ENCODE measurements at regions not wholly inside any gene's neighbourhood (a gene's known extent, or its start where the extent isn't known, plus 50 kb on each side); places are given as distances from the start of the nearest gene placed in this dataset.
"Not testable (repeated sequence)": the region's sequence is repeated elsewhere in the genome, so short reads cannot be mapped to it uniquely, and the experiment has no call there.

DNA sequence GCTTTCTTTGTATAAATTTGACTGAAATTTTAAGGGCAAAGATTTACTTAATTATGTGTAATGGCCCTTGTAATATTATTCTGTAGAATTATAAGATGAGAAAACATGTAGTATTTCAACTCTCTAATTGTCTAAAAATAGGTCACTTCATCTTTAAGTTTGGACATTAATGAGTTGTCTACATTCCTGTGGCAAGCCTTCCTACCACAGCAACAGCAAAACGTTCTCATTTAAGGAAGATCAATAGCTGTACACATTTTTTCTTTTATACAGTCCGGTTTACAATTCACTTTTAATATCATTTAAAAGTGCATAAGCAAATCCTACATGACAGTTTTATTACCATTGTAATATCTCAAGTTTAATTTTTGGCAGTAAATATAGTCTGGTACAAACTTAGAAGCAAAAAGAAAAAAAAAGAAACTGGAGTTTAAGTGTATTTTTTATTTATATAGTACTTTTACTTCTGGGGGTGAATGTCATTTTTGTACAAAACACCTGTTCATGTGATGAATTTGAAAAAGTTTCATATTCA, 501.8 kb downstream of the ZPLD1 start:
- no peak for DNase-seq

DNA sequence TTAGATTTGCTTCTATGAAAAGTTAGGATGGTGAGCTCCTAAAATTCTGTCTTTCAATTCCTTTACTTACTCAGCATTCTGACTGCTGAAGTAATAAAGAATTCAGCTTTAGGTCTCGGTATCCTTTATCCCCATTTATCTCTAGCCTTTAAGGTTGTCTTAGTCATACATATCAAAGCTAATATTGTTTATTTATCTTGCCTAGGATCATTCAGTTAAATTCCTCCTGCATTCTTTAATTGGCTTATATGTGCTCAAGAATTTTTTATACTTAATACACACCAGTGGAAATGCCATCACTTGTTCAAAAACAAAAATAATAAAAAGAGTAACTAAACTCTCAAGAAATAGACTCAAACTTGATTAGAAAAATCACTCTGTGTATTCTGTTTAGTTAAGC, 507.0 kb downstream of the ZPLD1 start:
- no peak for DNase-seq

DNA sequence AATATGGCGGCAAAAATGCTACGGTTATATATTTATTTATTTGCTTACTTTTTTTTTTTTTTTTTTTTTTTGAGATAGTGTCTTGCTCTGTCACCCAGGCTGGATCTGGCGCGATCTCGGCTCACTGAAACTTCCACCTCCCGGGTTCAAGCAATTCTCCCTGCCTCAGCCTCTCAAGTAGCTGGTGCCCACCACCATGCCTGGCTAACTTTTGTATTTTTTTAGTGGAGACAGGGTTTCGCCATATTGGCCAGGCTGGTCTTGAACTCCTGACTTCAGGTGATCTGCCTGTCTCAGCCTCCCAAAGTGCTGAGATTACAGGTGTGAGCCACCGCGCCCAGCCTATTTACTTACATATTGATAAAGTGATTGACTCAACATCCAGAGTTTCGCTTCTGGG, 511.6 kb downstream of the ZPLD1 start:
- DNase-seq = not testable (repeated sequence)

DNA sequence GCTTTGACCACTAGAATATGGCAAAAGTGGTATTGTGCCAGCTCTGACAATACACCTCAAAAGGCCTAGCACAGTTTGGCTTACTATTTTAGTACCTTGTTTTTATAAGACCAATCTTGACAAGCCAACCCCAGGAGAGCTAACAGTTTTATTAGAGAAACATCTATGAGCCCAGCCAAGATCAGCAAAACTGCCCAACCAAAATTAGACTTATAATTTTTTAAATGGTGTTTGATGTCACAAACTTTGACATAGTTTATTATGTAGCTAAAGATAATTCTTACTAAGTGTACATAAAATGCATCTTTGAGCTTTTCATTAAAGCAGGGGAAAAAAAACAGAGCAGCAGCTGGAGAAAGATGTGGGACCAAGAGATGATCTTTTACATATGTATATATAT, 537.5 kb downstream of the ZPLD1 start:
- DNase-seq = no peak

DNA sequence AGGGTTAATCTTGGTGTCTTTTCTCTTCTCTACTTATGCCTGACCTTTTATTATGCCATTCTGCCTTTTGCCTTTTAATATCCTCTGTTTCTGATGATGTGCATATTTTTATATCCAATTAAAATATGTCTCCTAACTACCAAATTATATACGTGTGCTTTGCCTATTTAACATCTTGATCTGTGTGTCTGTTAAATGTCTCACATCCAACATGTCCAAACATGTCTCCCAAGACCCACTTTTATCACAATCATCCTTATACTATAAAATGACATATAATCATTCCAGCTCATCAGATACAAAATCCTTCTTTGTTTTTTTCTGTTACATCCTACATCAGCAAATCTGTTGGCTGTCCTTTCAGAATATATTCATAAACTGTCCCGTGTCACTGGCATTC, 539.5 kb downstream of the ZPLD1 start:
- DNase-seq = no peak

DNA sequence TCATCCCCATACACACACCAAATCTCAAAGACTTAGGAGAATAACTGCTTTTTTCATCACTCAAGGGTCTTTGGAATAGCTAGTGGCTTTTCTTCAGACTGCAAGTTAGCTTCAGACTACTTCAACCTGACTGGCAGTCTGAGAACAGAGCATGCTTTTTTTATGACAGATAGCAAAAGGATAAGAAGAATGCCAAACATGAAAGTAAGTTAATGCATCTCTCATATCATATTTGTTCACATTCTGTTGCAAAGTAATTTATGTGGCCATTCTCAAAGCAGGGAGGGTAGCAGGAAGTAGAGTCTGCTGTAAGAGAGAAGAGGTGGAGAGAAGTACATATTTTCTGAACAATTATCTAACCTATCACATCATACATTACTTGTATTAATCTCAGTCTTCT, 544.4 kb downstream of the ZPLD1 start:
- DNase-seq = no peak

DNA sequence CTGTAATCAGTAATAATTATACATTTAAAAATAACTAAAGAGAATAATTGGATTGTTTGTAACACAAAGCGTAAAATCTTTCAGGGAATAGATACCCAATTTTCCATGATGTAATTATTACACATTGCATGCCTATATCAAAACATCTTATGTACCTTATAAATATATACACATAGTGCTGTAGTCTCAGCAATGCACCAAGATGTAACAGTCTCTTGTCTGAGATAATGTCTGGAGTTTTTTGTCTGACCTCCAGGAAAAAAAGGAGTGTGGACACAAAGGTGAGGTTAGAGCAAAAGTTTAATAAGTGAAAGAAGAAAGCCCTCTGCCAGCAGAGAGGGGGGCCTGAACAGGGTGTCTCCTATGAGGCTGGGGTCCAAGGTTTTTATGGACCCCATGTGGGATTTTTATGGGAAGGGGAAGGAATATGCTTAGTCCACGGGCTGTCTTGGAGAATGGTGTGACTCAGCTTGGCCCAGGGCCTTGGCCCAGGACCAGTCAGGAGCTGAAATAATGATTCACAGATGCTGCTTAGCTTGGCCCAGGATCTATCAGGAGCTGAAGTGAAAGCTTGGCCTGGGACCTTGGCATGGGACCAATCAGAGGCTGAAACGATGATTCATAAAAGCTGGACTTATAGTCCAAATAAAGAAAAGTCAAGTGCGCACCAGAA, 545.0 kb downstream of the ZPLD1 start:
- no peak for DNase-seq

DNA sequence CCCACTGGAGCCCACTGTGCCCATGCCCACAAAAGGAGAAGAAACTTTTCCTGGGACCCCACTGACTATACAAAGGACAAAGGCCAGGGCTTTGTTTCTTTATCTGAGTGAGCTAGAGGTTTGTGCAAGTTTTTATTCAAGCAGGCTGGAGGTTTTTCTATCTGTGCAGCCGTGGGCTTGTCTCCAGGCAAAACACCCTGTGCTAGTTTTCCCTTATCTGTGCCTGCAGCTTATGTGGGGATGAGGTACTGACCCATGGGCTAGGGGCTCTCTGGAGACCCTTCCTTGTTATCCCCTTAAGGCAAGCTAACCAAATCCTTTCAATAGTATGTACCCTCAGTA, 545.5 kb downstream of the ZPLD1 start:
- DNase-seq = no peak

DNA sequence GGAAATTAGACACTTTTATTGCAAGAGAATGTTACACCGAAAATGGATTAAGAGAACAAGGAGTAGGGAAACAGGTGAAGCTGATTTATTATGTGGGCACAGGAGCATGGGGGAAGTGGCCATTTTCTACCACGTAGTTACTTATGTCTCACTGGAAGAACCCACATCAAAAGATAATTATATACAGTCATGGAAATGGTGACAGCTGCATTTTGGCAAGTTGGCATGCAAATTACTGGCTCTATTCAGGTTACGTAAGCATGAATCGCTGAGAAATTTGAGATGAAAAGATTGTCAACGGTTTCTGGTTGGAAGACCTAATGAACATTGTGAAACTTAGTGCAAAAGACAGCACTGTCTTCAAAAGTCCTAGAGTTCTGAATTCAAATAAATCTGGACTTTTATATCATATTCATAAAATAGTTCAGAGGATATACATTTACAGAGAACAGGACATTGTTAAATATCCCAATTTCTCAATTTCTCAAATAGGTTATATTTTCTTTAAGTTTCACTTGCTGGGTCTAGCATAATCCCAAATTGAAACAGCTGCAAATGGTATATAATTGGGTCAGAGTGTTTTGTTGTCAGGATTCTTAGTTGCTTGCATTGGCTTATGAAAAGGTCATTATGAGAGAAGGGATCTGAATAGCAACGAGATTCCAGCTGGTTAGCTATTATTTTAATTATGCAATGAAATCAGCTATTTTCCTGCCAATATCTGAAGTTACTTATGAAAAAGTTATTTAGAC, 567.8 kb downstream of the ZPLD1 start:
- peak; percentile 17 for DNase-seq

DNA sequence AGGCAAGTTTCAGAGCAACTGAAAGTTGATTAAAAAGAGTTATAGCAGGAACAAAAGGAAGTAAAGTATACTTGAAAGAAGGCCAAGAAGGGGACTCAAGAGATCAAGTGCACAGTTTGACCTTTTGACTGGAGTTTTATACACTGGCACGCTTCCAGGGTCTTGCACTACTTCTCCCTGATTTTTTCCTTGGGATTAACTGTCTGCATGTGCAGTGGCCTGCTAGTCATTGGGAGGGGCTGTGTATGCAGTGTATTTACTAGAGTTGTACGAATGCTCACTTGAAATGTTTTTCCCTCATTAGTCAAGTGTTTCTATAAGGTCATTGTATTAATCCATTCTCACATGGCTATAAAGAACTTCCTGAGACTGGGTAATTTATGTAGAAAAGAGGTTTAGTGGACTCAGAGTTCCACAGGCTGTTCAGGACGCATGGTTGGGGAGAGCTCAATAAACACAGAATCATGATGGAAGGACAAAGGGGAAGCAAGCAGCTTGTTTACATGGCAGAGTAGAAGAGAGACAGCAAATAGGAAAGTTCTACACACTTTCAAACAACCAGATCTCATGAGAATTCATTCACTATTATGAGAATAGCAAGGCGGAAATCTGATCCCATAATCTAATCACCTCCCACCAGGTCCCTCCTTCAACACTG, 571.8 kb downstream of the ZPLD1 start:
- no peak for DNase-seq

DNA sequence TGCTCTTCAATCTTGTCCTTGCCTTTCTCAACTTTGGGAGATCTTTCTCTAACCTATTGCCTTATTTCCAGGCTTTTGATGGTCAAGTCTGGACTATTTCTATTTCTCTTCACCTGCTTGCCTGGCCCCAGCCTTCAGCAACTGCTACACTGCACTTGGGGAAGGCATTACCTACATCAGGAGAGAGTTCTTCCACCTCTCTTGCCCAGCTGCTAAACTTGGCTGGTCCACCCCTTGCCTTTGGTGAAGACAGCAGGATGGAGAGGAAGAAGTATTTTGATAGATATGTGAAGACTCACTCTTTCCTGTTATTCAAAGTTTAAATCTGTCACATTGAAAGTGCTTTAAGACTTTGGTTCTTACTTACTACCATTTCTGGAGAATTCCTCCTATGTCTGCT, 574.8 kb downstream of the ZPLD1 start:
- no peak for DNase-seq

DNA sequence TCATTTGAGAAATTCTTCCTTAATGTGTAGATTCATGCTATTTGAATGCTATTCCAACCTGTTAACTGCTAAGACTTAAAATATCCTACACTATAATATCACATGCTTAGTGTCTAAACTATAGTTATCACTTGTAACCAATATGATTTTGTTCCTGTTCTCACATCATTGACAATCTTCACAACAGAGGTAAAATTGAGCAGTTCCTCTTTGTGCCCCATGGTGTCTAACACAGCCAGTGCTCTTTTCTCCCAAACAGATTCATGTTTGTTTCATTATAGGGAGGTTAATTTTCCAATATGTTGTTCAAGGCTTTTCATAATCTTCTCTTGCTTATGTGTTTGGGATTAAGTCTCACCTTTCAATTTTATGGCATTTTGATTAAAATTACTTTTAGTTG, 591.1 kb downstream of the ZPLD1 start:
- DNase-seq = no peak

DNA sequence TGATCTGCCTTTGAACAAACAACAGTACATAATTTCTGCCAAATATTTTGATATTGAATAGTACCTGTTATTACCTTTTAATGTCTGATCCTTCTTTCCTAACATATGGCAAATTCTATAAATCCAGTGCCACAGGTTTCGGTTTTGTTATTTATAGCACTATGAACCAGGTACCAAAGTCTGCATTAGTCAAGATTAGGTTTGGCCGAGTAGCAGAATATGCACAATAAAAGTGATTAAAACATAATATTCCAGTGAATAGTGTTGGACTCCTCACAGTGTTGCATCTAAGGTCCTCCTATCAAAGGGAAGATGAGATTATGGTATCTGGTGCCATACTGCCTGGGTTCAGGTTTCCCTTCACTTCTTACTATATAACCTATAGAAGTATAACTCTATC, 599.0 kb downstream of the ZPLD1 start:
- DNase-seq = no peak

DNA sequence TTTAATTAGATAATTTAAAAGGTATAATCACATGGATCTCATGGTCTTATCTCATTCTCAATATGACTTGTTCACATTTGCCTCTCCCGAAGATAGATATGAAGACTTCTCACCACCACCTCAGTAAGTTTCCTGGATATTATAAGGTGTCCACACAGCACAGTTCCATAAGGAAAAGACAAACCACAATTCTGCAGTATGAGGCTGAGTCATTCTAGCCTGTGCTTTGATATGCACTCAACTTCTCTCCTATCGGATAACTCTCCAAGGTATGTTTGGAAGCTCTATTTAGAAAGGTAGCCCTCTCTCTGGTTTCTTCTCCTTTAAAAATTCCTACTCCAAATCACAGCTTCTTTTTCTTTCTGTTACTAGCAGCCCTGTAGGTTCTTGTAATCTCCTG, 612.8 kb downstream of the ZPLD1 start:
- no peak for DNase-seq

DNA sequence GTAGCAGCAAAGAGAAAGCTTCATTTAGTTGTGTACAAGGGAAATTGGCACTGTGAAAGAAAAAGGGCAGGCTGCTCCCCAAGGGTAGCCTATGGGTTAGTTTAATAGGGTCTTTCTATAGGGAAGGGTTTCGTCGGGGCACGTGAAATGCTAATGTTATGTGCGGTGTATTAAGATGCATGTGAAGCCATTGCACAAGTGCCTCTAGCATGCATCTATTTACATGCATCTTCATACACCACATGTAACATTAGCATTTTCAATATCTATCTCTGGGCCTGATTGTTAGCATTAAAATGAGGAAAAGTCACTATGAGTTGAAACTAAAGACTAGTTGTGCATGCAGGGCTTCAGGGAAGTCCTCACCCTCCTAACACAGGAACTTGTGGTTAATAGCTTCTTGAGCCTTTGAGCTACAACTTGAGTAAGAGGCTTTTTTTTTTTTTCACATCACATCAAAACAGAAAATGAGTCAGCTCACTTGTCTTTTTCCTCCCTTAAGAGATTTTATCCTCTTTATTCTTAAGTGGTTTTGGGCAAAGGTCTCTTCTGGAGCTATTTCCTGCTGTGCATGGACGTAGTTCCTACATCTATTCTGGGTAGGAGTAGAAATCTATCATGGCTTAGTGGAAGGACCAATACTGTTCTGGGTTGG, 613.4 kb downstream of the ZPLD1 start:
- DNase-seq = no peak

DNA sequence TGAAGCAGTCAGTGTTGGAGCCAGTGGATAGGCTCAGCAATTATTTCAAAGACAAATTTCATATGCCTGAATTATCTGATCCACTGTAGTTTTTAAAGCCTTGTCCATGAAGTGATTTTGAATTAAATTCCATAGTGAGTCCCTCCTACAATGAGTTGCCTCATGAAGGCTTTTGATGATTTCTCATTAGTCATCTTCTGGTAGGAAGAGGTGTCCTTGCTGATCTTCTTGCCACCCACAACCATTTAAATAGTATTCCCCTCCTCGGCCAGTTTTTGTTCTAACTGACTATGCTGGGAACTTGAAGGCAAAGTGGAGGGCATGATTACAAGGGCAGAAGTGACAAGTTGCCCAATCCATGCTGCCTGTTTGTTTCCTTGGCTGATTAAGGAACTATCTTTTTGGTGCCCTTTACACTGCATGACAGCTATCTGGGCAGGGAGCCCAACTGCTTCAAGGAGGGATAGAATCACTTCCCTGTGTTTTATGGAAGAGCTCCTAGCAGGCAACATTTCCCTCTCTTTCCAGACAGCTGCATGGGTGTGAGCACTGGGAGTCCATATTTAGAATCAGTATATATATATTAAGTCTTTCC, 617.5 kb downstream of the ZPLD1 start:
- no peak for DNase-seq

DNA sequence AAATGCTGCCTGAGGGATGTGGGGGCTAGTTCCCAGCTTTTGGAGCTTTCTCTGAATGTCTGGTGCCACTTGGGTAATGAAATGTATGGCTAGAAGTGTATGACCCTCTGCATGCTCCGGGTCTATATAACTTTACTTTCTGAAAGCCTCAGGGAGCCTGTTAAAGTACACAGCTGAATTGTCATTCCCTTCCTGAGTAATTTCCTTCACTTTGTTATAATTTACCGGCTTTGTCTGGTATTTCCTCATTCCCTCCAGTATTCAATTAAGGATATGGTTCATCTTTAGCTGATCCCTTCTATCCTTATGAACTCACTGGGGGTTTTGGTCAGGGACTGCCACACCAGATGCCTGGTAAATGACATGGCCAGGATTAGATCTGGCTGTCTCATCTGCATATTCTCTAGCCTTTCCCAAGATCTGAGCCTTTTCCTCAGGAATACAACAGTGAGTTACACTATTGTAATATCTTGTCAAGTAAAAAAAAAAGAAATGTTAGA, 620.3 kb downstream of the ZPLD1 start:
- DNase-seq = no peak

DNA sequence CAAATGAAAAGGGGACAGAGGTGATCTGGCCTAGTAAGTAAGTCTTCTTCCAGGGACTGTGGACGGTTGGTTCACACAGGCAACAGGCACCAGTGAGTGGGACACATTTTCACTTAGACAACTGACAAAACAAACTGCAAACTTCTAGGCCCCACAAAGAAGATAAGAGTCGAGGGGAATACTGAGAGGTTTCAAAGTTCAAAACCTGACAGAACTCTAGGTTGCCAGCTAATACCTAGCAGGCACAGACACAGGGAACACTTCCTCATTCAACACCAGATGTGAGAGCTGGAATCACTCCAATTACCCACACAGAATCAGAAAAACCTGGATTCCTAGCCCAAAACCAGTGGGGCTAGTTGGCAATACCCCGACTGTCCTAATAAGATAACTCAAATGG, 621.7 kb downstream of the ZPLD1 start:
- no peak for DNase-seq

DNA sequence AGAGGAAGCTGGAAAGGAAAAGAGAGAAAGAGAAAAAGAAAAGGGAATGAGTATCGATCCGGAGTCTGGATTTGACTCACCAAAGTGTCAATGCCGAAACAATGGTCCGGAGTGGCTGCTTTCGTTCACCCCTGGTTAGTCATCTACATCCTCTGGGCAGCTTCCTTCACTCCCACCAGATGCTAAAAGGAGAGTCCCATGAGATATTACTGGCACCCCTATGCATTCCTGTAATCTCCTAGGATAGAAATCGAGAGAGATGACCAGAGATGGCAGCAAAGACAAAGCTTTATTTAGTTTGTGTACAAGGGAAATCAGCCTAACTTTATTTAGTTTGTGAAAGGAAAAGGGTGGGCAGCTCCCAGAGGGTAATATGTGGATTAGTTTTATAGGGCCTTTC, 622.2 kb downstream of the ZPLD1 start:
- no peak for DNase-seq

DNA sequence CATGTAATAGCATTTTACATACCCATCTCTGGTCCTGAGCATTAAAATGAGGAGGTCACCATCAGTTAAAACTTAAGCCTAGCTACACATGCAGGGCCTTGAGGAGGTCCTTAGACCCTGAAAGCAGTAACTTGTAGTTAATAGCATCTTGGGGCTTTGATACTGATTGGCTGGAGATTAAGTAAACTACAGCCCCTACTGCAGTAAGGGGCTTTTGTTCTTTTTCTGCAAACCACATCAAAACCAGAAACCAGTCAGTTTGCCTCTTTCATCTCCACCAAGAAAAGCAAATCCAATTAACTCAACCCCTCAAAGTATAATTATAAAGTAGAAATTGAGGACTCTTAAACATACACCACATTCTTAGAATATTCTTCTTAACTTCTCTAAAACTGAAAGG, 622.7 kb downstream of the ZPLD1 start:
- no peak for DNase-seq

DNA sequence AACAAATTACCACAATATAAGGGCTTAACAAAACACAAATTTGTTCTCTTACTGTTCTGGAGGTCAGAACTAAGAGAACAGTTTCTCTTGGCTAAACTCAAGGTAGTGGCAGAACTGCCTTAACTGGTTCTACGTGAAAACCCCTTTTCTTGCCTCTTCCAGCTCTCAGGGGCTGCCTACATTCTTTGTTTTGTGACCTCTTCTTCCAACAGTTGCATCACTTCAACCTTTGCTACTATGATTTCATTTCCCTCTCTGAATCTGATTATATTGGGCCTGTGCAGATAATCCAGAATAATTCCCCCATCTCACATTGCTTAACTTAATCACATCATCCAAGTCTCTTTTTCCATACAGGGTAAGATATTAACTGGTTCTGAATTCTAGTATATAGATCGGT, 624.6 kb downstream of the ZPLD1 start:
- DNase-seq = no peak

DNA sequence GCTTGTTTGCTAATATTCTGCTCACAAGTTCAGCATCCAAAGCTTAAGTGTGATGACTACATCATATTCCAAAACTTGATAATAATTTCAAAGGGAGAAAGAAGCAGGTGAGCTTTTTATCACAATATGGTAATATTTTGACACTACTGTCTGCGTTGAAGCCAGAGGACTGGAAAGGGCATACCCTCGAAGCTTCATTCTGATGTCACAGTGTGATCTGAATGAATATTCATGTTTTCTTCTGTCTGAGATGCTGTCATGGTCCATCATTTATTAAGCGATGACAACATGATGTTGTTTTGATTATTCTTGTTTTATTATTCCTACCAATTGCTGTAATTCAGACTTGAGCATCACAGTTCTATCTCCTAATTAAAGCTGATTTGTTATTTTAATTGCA, 625.4 kb downstream of the ZPLD1 start:
- no peak for DNase-seq

DNA sequence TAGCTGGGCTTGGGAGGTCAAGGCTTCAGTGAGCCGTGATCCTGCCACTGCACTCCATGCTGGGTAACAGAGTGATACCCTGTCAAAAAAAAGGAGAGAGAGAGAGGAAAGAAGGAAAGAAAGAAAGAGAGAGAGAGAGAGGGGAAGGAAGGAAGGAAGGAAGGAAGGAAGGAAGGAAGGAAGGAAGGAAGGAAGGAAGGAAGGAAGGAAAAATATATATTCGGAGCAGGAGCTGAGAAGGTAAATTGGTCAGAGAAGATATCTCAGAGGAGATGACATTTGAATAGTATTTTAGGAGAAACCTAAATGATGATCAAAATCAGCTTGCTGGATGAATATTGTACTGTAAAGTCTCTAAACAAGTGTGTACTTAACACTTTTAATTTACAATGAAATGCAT, 633.1 kb downstream of the ZPLD1 start:
- DNase-seq = no peak
